HG03025 (cell line): ENCODE measurements at regions not wholly inside any gene's neighbourhood (a gene's known extent, or its start where the extent isn't known, plus 50 kb on each side); places are given as distances from the start of the nearest gene placed in this dataset.

Source experiments
- ATAC-seq: cut with Tn5 transposase; IDR thresholded peaks from one replicate; pipeline ENCODE4 v1.9.1; 2021; ENCODE audit warnings: mild to moderate bottlenecking, moderate library complexity; ENCODE audit not compliant: unreplicated experiment, low FRiP score

DNA sequence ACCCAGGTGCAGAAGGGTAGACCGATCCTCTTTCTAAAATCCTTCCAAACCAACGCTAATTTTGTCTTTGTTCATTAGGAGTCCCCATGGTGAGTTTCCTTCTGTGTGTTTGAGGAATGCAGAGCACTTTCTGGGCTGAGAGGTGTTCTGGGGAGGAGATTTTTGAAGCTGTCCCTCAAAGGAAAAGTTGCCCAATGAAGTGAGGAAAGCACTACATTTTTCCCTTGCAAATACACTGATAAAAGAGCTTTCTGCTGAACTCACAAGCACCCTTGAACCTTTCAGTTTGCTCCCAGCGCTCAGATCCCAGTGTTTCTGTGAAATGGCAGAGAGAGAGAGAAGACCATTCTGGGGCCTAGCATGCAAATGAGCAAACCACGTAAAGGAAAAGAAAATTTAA lies 299.6 kb upstream of the FANCL start:
- no peak for ATAC-seq

DNA sequence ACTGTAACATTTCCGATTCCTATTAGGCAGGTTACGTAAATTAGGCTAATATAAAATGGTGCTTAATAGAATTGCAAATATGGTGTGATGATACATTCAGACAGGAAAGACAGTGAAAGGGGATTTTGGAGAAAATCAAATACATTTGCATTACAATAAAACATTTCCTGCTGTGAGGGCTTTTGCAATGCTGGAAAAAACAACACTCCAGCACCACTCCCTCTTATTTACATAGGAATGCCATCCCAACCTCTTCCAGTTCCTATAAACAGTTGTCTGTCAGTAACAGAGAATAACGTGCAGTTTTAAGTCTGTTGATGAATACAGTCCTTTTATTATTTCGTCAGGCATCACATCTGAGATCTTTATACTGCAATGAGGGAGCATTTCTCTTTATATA lies 298.8 kb upstream of the FANCL start:
- no peak for ATAC-seq

DNA sequence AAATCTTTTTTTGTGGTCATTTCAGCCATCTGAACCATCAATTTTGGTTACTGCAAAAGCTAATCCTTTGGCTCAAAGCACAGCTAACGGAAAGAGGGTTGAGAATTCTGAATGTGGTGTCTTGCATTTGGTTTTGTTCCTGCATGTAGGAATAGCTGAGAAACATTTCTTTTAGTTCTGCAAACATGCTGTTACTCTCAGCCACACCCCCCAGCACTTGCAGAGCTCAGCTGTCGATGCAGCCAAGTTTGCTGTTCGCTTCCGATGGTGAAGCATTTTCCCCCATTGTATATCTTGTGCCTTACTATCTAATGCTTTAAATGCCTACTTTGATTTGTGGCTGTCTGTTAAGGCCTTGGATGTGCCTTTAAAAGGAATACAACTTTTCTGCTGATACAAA lies 294.9 kb upstream of the FANCL start:
- ATAC-seq: no peak

DNA sequence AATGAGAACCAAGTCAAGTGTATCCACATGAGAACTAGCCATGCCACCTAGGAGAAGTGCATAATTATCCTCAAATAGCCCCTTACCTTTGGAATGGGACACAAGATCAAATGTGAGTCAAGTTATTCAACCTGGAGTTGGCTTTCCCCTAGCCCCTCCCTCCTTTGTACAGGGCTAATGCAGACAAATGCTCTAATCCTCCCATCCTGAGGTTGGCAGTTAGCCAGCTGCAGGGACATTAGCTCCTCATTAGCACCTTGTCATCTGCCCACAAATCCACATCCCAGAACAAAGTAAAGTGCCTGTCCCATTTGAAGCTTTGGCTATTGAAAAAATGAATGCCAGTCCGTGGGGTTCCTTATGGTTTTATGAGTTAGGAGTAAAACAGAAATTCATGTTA lies 294.1 kb upstream of the FANCL start:
- ATAC-seq: no peak

DNA sequence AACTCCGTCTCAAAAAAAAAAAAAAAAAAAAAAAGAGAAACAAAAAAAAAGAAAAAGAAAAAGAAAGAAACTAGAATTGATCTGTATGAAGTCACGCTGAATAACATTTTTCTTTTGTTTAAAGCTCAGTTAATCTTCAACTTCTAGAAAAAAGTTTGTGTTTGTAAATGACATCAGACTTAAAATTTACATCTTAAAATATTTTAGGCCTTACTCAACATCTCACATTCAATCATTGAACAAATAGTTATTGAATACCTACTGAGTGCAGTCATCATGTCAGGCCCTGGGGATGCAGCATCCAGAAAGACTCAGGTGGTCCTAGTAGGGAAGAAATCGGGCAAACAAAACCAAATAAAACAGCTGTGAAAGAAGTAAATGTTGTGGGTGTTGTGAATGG lies 292.3 kb upstream of the FANCL start:
- no peak for ATAC-seq

DNA sequence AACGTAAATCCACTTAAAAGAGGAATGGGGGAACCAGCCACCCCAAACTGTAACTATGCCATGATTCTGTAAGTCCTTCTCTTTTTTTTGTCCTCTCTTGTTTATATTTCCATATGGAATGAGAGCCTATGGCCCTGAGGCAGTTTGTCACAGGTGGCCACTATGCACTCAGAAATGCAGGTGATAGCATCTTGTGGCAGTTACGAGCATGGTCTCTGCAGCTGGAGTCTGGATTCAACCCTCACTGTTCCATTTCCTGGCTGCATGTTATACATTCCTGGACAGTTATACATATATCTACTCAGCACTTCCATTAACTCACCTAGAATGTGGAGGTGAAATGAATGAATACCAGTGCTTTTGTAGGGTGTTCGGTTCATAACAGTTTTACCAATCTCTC lies 291.5 kb upstream of the FANCL start:
- no peak for ATAC-seq

DNA sequence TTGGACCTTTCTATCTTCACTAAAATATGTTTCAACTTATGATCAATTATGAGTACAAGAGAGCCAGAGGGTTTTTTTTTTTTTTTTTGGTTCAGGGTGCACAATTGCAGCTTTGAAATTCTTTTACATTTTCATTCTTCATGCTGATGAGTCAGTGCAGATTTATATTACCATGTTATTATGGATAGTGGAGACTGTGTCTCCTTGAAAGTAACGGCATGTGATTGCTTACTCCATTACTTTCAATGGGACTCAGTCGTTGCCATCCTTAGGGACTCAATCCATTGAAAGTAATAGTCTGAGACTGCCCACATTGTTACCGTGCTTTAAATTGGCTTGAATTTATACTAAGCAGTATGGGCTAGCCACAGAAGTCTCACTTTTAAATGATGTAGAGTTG lies 286.5 kb upstream of the FANCL start:
- ATAC-seq: no peak

DNA sequence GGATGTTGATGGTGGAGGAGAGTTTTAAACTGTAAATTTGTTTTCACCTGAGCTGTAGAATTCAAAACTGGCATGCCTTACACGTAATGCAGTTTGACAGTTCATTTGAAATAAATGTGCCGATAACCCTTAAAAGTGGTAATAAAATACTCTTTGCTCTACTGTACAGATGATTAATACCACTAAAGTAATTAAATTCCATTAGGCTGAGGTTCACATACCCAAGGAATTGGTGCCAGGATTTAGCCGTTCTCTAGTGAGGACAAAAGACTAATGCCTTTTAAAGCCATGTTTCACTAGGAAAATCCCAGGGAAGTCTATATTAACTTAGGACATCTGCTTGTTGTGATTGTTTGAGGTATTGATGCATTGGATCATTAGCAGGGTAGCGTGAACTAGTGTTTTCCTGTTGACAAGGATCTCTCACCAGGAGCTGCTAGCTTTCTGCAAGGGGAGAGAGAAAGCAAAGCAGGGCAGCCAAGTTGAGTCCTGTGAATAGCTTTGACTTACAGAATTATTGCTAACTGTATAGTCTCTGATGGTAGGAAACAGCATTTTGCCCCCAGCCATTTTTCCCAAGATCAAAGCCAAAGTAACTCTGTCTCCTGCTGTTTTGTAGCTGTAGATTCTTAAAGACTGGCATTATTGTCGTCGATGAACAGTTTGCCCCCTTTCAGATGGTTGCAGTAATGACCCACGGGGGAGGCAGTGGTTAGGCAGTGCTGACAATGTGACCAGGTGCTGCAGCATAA lies 280.9 kb upstream of the FANCL start:
- ATAC-seq: no peak

DNA sequence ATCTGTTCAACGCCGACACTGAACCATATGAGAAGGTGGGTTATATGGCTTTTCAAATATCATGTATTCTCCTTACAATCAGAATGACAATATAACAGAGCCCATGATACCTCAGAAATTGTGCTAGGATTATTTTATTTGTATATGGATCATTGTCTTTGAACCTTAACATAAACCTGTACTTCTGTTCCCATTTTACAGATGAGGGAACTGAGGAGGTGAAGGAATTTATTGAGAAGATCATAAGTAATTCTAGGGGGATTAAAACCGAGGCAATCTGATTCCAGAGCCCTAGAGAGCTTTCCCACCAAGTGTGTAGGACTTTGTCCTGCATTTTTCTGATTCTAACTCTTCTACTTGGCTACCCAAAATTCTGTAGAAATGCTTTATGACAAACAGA lies 279.8 kb upstream of the FANCL start:
- ATAC-seq: no peak

DNA sequence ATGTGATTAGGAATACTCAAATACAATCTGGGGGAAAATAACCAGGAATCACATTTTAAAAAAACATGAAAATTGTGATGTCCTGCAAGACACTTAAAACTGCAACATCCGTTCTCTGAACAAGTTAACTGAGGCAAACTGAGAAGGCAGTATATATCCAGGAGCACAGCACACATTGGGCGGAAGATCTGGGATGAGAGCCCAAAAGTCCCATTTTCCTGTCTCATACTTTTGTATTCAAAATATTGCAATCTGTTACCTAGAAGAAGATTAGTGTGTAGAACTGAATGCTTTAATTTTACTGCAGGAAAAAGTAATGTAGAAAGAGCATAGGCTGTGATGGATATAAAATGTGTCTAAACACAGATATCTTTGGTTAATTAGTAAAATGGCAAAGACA lies 276.8 kb upstream of the FANCL start:
- ATAC-seq: no peak

DNA sequence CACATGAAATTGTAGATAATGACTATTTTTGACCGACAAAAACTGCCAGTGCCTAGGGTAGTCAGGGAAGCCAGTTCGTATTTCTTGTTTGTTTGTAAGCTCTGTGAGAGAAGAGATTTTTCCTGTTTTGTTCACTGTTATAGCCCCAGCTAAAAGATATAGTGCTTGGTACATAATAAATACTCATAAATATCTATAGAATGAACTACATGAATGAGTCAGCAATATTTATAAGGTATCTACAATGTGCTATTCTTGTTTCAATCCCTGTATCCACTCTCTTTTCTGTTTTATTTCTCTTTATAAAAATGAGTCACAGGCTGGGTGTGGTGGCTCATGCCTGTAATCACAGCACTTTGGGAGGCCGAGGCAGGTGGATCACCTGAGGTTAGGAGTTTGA lies 275.6 kb upstream of the FANCL start:
- no peak for ATAC-seq

DNA sequence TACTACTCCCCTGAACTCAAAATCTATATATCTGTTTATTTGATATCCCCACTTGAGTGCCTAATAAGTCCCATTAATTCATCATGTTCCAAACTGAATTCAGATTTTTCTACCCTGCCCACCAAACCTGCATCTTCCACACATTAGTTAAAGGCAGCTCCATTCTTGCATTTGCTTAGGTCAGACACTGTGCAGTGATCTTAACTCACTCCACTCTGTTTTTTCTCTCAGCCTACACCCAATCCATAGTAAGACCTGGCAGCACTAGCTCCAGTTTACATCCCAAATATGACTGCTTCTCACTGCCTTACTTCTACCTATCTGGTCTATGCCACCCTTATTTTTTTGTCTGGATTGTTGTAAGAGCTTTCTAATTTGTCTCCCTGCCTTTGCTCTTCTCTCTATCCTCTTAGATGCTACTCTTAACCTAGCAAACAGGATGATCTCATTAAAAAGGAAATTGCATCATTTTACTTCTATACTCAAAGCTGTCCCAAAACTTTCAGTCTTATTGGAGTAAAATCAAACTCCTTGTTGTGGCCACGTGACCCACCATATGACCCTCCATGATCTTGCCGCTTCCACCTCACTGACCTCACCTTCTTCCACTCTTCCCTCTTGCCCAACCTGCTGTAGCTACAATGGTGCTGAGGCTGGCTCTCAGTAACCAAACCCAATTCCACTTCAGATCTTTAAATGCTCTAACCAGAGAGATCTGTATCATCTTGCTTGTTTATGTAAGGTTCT lies 274.9 kb upstream of the FANCL start:
- ATAC-seq: no peak

DNA sequence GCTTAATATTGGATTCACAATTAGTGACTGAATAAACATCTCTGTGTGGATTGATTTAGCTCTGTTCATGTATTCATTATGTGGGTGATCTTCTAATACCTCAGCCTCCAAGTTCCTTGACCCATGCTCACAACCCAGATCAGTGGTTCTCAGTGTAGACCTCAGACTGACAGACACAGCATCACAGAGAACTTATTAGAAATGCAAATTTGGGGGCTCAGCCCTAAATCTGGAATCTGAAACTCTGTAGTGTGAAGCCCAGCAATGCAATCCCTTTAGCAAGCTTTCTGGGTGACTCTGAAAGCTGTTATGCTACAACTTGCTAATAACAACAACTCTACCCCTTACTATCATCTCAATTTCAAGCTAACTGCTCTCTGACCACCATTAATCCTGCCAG lies 273.1 kb upstream of the FANCL start:
- peak; percentile 94 for ATAC-seq

DNA sequence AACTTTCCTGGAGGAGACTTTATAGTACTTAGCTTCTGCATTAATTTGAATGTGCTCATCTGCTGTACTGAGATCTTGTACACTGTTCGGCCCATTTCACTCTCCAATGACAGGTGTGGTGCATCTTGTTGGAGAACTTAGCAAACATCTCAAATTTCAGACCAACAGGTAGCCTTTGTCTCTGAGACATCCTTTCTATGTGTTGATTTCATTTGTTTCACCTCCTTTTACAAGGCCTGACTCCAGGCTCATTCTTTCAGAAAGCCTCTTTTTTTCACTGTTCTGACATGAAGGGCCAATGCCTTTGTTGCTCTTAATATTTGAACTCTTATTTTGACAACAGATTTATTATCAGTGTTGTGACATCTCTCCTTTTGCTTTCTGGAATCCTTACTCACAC lies 271.8 kb upstream of the FANCL start:
- no peak for ATAC-seq

DNA sequence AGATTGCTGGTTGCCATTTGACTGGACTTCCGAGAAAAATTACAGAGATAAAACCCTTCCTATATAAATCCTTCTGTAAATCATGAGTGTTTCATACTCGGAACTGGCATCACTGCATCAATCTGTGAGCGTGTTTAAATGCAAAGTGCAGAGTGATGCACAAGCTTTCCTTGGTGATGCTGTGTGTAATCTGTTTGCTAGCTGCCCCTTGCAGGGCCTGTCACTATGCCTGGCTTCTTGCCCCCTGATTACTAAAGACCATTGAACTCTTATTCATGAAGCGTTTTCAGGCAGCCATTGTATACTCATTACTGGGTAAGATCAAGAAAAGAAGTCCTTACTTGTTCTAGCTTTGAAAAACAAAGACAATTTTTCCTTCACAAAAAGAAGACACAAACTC lies 266.9 kb upstream of the FANCL start:
- no peak for ATAC-seq

DNA sequence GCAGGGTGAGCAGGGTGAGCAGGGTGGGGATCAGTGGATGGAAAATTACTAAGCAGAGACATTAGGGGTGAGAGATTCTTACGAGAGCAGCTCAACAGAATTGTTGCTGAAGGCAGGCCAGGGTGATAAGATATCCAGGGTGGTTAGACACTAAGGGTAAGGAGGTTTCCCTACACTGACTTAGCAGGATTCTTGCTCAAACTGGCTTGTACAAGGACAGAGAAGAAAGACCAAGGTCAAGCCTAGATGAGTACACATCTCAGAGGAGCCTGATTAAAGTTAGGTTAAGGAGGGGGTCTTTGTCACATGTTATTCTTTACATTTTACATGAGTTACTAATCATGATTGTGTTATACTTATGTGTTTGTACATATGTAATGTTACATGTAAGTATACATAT lies 262.8 kb upstream of the FANCL start:
- ATAC-seq: no peak

DNA sequence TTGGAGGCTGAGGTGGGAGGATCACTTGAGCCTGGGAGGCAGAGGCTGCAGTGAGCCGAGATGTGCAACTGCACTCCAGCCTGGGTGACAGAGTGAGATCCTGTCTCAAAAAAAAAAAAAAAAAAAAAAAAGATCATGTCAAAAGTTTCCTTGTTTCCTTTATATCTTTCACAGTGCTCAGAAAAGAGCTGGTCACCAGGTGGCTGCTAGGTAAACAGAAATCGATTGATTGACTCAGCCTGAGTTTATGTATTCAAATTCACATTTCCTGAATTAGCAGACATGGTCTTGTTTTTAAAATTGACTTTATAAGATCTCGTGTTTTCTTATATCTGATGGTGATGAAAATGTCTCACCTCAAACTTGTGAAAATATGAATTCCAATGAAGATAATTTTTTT lies 261.8 kb upstream of the FANCL start:
- no peak for ATAC-seq

DNA sequence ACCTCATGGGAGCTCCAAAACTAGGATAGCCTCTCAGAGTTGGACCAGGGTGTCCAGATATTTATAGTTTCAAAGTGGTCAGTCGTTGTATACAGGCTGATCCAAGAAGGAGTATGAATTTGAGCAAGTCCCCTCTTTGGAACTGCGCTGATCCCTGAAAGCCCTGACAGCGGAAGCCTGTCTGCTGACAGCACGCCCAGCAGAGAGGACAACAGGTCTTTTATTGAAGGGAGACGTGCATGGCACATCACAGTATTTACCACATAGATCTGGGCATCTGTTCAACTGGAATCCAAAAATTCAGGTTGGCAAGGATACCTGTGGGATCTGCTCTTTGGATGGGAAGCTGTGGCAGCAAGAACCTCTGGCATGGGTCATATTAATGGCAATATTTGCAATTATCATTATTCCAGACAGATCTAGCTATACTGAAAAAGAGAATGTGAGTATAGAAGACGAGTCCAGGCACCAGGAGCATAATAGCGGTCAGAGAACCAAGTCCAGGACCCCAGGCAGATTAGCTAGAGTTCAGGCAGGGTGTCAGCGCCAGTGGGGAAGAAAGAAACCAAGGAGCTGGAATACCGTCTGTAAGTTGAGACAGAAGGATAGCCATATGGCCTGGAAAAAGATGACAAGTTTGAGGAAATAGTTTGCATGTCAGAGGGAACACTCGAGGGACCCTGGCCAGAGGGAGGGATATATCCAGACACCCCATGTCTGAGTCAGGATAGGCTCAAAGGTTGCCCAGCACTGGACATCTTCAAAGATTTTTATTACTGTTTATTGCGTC lies 260.4 kb upstream of the FANCL start:
- ATAC-seq: no peak

DNA sequence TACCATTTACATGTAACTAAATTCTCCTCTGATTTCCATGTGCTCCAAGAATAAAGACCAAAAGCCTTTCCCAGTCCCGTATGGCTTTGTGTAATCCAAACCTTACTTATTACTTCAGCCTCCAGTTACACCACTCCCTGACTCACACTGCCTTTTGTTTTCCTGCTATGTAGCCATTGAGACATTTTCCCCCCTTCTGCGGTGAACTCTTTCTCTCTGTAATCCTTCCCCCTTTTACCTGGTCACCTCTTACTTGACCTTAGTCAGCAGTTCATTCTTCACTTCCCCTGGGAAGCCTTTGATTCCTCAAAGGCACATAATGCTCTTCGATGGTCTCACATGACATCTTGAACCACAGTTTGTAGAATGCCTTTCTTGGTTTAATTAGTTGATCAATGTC lies 256.0 kb upstream of the FANCL start:
- no peak for ATAC-seq

DNA sequence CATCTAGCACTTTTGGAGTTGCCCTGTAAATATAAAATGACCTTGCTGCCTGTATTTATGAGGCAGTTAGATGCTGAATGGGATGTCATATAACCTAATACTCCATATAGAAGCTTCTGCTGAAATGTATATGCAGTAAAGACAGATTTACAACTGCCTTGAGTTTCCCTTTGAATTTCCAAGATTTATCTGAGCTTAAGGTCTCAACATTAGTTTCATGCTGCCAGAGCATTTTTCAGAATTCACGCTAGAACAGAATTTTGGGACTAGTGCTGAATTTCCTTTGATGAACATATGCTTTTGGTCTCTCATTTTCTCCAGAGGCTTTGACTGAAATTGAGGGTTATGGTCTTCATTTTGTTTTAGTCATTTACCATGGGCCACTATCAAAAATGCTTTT lies 254.7 kb upstream of the FANCL start:
- ATAC-seq: no peak

DNA sequence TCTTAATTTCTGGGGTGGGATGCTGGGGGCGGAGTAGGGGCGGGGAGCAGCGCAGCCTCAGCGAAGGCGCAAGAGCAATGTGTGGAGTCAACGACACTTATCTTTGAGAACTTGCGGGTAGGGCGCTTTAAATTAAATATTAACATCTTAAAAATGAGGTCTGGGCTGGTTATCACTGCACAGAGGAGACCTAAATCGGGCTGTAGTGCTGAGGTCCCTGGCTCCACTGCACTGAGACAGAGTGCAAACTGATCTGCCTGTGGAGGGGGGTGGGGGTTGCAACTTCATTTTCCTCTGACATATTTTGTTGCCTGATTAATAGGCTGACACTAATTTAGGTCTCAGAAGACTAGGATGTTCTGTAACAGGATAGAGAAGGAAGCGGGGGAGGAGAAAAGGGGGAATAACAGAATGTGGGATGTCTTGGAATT lies 253.0 kb upstream of the FANCL start:
- no peak for ATAC-seq

DNA sequence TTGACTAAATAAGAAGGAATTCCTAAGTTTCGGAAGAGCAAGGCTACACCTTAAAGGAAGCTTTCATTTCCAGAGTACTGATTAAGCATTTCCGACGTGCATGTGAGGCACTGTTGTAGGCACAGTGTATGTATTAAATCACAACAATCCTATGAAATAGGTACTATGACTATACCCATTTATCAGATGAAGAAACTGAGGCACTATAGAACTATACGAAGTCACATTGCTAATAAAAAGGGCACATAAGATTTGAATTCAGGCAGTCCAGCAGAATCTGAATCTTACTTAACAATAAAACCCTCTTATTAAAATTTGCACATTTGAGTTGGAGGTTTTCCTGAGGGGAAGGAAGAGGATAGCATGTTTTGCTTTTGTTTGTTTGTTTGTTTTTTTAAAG lies 243.5 kb upstream of the FANCL start:
- no peak for ATAC-seq
